KMS-11 (cell line): ENCODE measurements at regions not wholly inside any gene's neighbourhood (a gene's known extent, or its start where the extent isn't known, plus 50 kb on each side); places are given as distances from the start of the nearest gene placed in this dataset.

Source experiments
- H2AFZ ChIP-seq: fragments of 200-600 bp; sonication (generic); 2 replicates; pipeline ENCODE4 v1.6.1; 2016; ENCODE audit warnings: antibody characterized with exemption, mixed run types, low read depth
- H3K27ac ChIP-seq: fragments of 200-600 bp; sonication (generic); 2 replicates; pipeline ENCODE4 v1.6.1; 2016; ENCODE audit warnings: mild to moderate bottlenecking, mixed run types
- H3K27me3 ChIP-seq: fragments of 200-600 bp; sonication (generic); 2 replicates; pipeline ENCODE4 v1.6.1; 2017; ENCODE audit warnings: mild to moderate bottlenecking, low read depth, mixed run types, moderate library complexity; ENCODE audit not compliant: insufficient read depth
- H3K36me3 ChIP-seq: fragments of 200-600 bp; sonication (generic); 2 replicates; pipeline ENCODE4 v1.6.1; 2017; ENCODE audit warnings: mild to moderate bottlenecking, mixed run types; ENCODE audit not compliant: insufficient read depth
- H3K4me1 ChIP-seq: fragments of 200-600 bp; sonication (generic); 2 replicates; pipeline ENCODE4 v1.6.1; 2016; ENCODE audit warnings: mild to moderate bottlenecking, low read depth, mixed run types; ENCODE audit not compliant: poor library complexity, severe bottlenecking
- H3K4me2 ChIP-seq: fragments of 200-600 bp; sonication (generic); 2 replicates; pipeline ENCODE4 v1.7.0; 2016; ENCODE audit warnings: mild to moderate bottlenecking, mixed run types
- H3K4me3 ChIP-seq: fragments of 200-600 bp; sonication (generic); IDR thresholded peaks from 2 replicates; pipeline ENCODE4 v1.6.1; 2017; ENCODE audit warnings: low read depth, low read length, mixed read lengths; ENCODE audit not compliant: insufficient read depth
- H3K79me2 ChIP-seq: fragments of 200-600 bp; sonication (generic); 2 replicates; pipeline ENCODE4 v1.6.1; 2016; ENCODE audit warnings: low read depth, mixed run types; ENCODE audit not compliant: insufficient read depth
- H3K9ac ChIP-seq: fragments of 200-600 bp; sonication (generic); 2 replicates; pipeline ENCODE4 v1.6.1; 2016; ENCODE audit warnings: mild to moderate bottlenecking, mixed run types
- H4K20me1 ChIP-seq: fragments of 200-600 bp; sonication (generic); 2 replicates; pipeline ENCODE4 v1.6.1; 2016; ENCODE audit warnings: mild to moderate bottlenecking, mixed run types; ENCODE audit not compliant: insufficient read depth
- TF ChIP-seq, protein P1 (sequence below): fragments of 200-600 bp; sonication (generic); conservative IDR thresholded peaks from 2 replicates; pipeline ENCODE4 v1.6.1; 2017; ENCODE audit warnings: low read depth, mild to moderate bottlenecking, antibody characterized with exemption, low read length, moderate library complexity, mixed read lengths

DNA sequence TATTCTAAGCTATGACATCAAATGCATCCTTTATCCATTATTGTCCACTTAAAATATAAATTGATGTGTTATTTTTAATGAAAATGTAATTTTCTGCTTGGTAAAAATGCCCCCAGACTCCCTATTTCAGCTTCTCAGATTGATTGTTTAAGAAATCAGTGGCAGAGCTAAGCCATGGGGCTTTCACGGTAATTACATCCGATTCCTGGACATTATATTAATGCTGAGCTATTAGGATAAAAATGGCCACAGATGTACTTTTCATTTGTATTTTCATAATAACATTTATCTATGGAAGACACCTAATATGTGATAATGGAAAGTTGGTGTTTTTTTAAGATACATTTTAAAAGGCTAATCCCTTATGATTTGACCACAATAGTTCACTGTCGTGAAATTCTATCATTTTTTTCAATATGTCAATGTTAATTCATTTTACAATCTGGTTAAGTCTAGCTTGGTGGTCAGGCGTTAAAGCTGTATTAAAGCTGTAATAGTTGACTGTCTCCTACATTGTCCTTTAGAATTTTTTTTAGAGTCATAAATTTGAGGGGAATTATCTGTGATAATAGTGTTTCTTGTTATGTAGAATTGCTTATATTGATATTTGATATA lies 229.0 kb upstream of the UBE2E3 start:
- Histone ChIP-seq H3K4me3 (no peak overlapping the region), H3K36me3 (no peaks in the 10 kb centered on the region), H3K9ac (no peak overlapping the region), H3K4me1 (no peaks in the 10 kb centered on the region), H3K27ac (no peak overlapping the region), H3K79me2 (no peaks in the 10 kb centered on the region), H3K27me3 (no peaks in the 10 kb centered on the region), H3K4me2 (no peak overlapping the region), H4K20me1 (no peaks in the 10 kb centered on the region), H2AFZ (no peak overlapping the region)
- TF ChIP-seq, protein P1, sequence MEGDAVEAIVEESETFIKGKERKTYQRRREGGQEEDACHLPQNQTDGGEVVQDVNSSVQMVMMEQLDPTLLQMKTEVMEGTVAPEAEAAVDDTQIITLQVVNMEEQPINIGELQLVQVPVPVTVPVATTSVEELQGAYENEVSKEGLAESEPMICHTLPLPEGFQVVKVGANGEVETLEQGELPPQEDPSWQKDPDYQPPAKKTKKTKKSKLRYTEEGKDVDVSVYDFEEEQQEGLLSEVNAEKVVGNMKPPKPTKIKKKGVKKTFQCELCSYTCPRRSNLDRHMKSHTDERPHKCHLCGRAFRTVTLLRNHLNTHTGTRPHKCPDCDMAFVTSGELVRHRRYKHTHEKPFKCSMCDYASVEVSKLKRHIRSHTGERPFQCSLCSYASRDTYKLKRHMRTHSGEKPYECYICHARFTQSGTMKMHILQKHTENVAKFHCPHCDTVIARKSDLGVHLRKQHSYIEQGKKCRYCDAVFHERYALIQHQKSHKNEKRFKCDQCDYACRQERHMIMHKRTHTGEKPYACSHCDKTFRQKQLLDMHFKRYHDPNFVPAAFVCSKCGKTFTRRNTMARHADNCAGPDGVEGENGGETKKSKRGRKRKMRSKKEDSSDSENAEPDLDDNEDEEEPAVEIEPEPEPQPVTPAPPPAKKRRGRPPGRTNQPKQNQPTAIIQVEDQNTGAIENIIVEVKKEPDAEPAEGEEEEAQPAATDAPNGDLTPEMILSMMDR: no peak

DNA sequence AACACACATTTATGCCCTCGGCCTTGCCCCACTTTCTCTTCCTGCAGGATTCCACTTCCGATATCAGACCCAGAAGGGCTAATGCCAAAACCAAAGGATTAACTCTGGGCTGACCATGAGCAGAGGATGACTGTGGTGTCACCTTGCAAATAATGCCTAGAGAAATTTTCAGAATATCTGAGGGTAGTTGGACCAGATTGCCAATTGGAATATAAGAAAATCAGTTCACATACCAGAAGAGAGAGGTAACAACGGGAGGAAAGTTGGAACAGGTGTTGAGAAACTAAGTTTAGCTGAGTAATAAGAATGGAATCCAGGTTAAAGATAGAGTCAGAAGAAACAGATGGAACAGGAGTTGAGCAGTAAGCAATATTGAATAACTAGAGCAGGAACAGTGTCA lies 232.7 kb upstream of the UBE2E3 start:
- H4K20me1 ChIP-seq: no peaks in the 10 kb centered on the region
- no peaks in the 10 kb centered on the region for H3K27me3 ChIP-seq
- H3K4me2 ChIP-seq: no peak overlapping the region
- no peak overlapping the region for H2AFZ ChIP-seq
- no peak overlapping the region for H3K4me3 ChIP-seq
- H3K27ac ChIP-seq: no peak overlapping the region
- H3K79me2 ChIP-seq: no peaks in the 10 kb centered on the region
- no peaks in the 10 kb centered on the region for H3K4me1 ChIP-seq
- no peaks in the 10 kb centered on the region for H3K36me3 ChIP-seq
- H3K9ac ChIP-seq: no peak overlapping the region
- TF ChIP-seq, protein P1: no peak

DNA sequence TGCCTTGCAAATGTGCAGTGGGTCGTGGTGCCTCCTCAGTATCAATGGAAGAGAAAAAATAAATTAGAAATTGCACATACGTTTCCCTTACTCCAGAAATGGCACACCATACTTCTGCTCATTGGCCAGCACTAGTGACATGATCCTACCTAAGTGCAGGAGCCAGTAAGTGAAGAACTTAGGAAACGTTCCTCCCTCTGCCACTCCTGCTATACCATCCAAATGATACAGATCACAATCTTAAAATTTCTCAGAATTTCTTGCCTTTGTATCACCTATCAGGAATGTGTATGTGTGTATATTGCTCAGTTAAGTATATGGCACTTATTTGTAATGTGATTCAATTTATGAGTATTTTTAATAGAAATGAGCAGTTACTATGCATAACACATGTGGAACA lies 237.0 kb upstream of the UBE2E3 start:
- Histone ChIP-seq H3K36me3 (no peaks in the 10 kb centered on the region), H2AFZ (no peak overlapping the region), H3K4me3 (no peak overlapping the region), H3K79me2 (no peaks in the 10 kb centered on the region), H4K20me1 (no peaks in the 10 kb centered on the region), H3K4me2 (no peak overlapping the region), H3K27ac (no peak overlapping the region), H3K4me1 (no peaks in the 10 kb centered on the region), H3K9ac (no peak overlapping the region), H3K27me3 (no peaks in the 10 kb centered on the region)
- TF ChIP-seq, protein P1: no peak

DNA sequence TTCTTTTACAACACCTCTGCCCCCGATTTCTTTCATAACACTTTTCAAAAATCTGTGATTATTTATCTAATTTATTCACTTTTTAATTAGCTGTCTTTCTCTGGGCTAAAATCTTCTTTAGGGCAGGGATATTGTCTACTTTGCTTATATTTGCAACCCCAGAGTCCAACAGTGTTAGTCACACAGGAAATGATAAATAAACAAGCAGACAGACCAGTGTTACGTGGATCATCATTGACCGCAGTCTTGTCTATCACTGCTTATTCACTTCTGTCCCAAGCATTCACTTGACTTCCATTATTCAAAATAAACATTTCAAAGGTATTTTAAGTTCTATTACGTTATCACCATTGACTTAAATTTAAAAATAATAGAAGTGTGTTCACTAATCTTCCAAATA lies 237.6 kb upstream of the UBE2E3 start:
- H3K4me2 ChIP-seq: no peak overlapping the region
- H4K20me1 ChIP-seq: no peaks in the 10 kb centered on the region
- no peak overlapping the region for H3K4me3 ChIP-seq
- H3K36me3 ChIP-seq: no peaks in the 10 kb centered on the region
- TF ChIP-seq, protein P1: no peak
- no peak overlapping the region for H3K27ac ChIP-seq
- H3K9ac ChIP-seq: no peak overlapping the region
- no peaks in the 10 kb centered on the region for H3K27me3 ChIP-seq
- H3K4me1 ChIP-seq: no peaks in the 10 kb centered on the region
- H3K79me2 ChIP-seq: no peaks in the 10 kb centered on the region
- no peak overlapping the region for H2AFZ ChIP-seq
